Suprapubic skin (tissue), 4 donors: ENCODE measurements at regions not wholly inside any gene's neighbourhood (a gene's known extent, or its start where the extent isn't known, plus 50 kb on each side); places are given as distances from the start of the nearest gene placed in this dataset.
"Not testable (repeated sequence)": the region's sequence is repeated elsewhere in the genome, so short reads cannot be mapped to it uniquely, and the experiment has no call there.

Experiments
- DNase-seq, 2 donors: peaks; one replicate each; pipeline ENCODE4 v3.0.0-alpha.2; 2019; ENCODE audit warnings: low spot score in 2 of 2
- H3K27ac ChIP-seq: fragments of 200-600 bp; sonication (generic); one replicate; pipeline ENCODE4 v1.5.1; 2019
- H3K27me3 ChIP-seq: fragments of 200-600 bp; sonication (generic); one replicate; pipeline ENCODE4 v1.5.1; 2019
- H3K36me3 ChIP-seq: fragments of 200-600 bp; sonication (generic); one replicate; pipeline ENCODE4 v1.5.1; 2019
- H3K4me1 ChIP-seq: fragments of 200-600 bp; sonication (generic); one replicate; pipeline ENCODE4 v1.5.1; 2019
- H3K4me3 ChIP-seq: fragments of 200-600 bp; sonication (generic); one replicate; pipeline ENCODE4 v1.5.1; 2019; ENCODE audit warnings: mild to moderate bottlenecking
- H3K9me3 ChIP-seq: fragments of 200-600 bp; sonication (generic); one replicate; pipeline ENCODE4 v1.5.1; 2019
- CTCF ChIP-seq, 2 donors: fragments of 200-600 bp in 1 of 2; fragments of 450-650 bp in 1 of 2; sonication (generic) in 1 of 2; IDR thresholded peaks; one replicate each; pipeline ENCODE4 v1.5.1; 2016 to 2019; ENCODE audit warnings: antibody characterized with exemption in 2 of 2, mild to moderate bottlenecking in 1 of 2, moderate library complexity in 1 of 2
- EP300 ChIP-seq: sonication (generic); formaldehyde crosslinking; IDR thresholded peaks from one replicate; pipeline ENCODE4 v1.6.1; 2017; ENCODE audit warnings: antibody characterized with exemption
- POLR2A ChIP-seq, 2 donors: fragments of 450-650 bp; IDR thresholded peaks; one replicate each; pipeline ENCODE4 v1.6.1; 2017; ENCODE audit warnings: antibody characterized with exemption in 2 of 2, mild to moderate bottlenecking in 2 of 2, moderate library complexity in 2 of 2
- POLR2AphosphoS5 ChIP-seq, 3 donors: sonication (generic); formaldehyde crosslinking; IDR thresholded peaks; one replicate each; pipeline ENCODE4 v1.6.1; 2017; ENCODE audit warnings: antibody characterized with exemption in 3 of 3
- WGBS: methylation state at CpG from one replicate; pipeline ENCODE4 v1.1.5; 2018; 5-methylcytosine and 5-hydroxymethylcytosine counted together

DNA sequence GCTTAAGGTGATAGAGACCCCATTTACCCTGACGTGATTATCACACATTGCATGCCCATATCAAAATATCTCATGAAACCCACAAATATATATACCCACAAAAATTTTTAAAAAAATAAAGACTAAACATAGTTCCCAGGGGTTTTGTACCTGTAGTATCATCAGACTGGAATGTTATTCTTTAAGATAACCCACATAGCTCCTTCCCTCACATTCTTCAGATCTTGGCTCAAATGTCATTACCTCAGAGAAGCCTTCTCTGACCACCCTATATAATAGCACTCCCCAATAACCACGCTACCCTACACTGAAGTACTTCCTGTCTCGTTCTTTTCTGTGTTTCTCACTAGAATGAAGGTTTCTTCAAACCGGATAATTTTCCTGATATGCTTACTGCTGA is 138.3 kb upstream of the SNX7 start:
- Histone ChIP-seq H3K9me3 (no peaks in the 10 kb centered on the region), H3K27me3 (no peaks in the 10 kb centered on the region), H3K27ac (no peak overlapping the region), H3K4me3 (no peak overlapping the region), H3K4me1 (no peaks in the 10 kb centered on the region), H3K36me3 (no peaks in the 10 kb centered on the region)
- DNase-seq = no peak
- no peak for TF ChIP-seq POLR2A (IDR thresholded peaks at IDR 0.05)
- TF ChIP-seq EP300 = no peak
- no peak for TF ChIP-seq CTCF (IDR thresholded peaks at IDR 0.05)
- TF ChIP-seq POLR2AphosphoS5 (IDR thresholded peaks at IDR 0.05) = no peak
- WGBS = 61% methylated on average over 4 of the region's 4 CpGs

GRCh38 chr1:98516306-98516705 is 145.2 kb upstream of the SNX7 start:
- no peak overlapping the region for H3K27ac ChIP-seq
- no peaks in the 10 kb centered on the region for H3K4me1 ChIP-seq
- TF ChIP-seq CTCF (IDR thresholded peaks at IDR 0.05) = no peak
- no peak for TF ChIP-seq EP300
- TF ChIP-seq POLR2A (IDR thresholded peaks at IDR 0.05) = no peak
- TF ChIP-seq POLR2AphosphoS5 (IDR thresholded peaks at IDR 0.05) = no peak
- H3K36me3 ChIP-seq = no peaks in the 10 kb centered on the region
- no peak for DNase-seq
- 46% methylated on average over 2 of the region's 2 CpGs for WGBS
- H3K9me3 ChIP-seq = no peaks in the 10 kb centered on the region
- H3K27me3 ChIP-seq = no peaks in the 10 kb centered on the region
- H3K4me3 ChIP-seq = no peak overlapping the region

DNA sequence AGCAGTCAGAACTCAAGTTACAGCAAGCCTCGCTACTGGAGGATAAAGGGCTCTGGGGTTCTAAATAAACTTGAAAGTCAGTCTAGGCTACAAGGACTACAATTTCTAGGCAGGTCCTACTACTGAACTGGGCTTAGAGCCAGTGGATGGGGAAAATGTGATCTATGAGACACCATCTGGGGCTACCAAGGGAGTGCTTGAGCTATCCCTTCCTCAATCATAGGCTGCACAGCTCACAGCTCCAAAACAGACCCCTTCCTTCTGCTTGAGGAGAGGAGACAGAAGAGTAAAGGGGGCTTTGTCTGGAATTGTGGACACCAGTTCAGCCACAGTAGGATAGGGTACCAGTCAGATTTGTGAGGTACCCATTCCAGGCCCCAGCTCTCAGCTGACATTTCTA is 145.8 kb upstream of the SNX7 start:
- Histone ChIP-seq H3K27ac (no peak overlapping the region), H3K4me1 (no peaks in the 10 kb centered on the region), H3K9me3 (no peaks in the 10 kb centered on the region), H3K36me3 (no peaks in the 10 kb centered on the region), H3K27me3 (no peaks in the 10 kb centered on the region), H3K4me3 (no peak overlapping the region)
- DNase-seq = no peak
- TF ChIP-seq POLR2AphosphoS5 (IDR thresholded peaks at IDR 0.05) = no peak
- TF ChIP-seq CTCF (IDR thresholded peaks at IDR 0.05) = no peak
- no peak for TF ChIP-seq EP300
- no peak for TF ChIP-seq POLR2A (IDR thresholded peaks at IDR 0.05)
- 85% methylated on average over 1 of the region's 1 CpG for WGBS

GRCh38 chr1:98512216-98512615 is 149.3 kb upstream of the SNX7 start:
- H3K4me1 ChIP-seq, H3K9me3 ChIP-seq, DNase-seq, H3K36me3 ChIP-seq, H3K4me3 ChIP-seq, H3K27ac ChIP-seq, H3K27me3 ChIP-seq: not testable (repeated sequence)
- 72% methylated on average over 4 of the region's 27 CpGs for WGBS

DNA sequence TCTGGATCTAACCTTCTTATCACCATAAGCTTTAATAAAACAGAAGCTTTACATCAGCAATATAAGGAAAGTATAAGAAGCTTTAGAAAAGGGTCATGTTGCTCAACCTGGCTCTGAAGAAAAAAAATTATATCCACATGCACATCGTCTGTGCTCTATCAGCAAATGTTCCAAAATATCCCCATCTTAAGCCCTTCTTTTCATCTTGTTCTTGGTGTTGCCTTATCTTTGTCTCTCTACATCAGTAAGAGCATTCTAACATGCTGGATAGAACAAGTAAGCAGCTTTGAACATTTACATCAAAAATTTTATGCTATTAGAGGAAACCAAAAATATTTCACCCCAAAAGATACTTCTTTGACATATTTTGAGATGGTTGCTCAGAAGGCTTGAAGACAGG is 157.8 kb upstream of the SNX7 start:
- no peak overlapping the region for H3K27ac ChIP-seq
- WGBS = 76% methylated on average over 1 of the region's 1 CpG
- no peak overlapping the region for H3K4me3 ChIP-seq
- no peaks in the 10 kb centered on the region for H3K9me3 ChIP-seq
- no peaks in the 10 kb centered on the region for H3K36me3 ChIP-seq
- no peaks in the 10 kb centered on the region for H3K4me1 ChIP-seq
- DNase-seq = no peak
- H3K27me3 ChIP-seq = no peaks in the 10 kb centered on the region
- TF ChIP-seq CTCF (IDR thresholded peaks at IDR 0.05) (no peak), EP300 (no peak)

DNA sequence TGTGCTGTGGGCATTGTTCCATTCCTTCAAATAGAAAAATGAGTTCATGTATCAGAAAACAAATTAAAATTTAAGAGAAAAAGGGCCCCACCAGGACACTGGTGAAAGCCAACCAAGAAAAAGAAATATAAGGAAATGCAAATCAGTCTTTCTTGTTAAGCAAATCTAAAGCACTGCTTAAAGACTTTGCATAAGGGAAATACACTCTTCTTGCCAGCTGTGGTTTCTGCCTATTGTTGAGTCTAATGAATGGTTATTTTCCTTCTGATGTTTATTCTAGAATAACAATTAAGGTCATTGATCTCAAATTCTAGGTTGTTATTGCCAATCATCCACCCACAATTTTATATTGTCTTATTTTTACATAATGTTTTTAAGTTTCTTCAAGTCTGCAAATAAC is 158.6 kb upstream of the SNX7 start:
- Histone ChIP-seq H3K27ac (no peak overlapping the region), H3K4me3 (no peak overlapping the region), H3K36me3 (no peaks in the 10 kb centered on the region), H3K4me1 (no peaks in the 10 kb centered on the region), H3K9me3 (no peaks in the 10 kb centered on the region), H3K27me3 (no peaks in the 10 kb centered on the region)
- DNase-seq = no peak
- TF ChIP-seq EP300 (no peak), CTCF (IDR thresholded peaks at IDR 0.05) (no peak), POLR2A (IDR thresholded peaks at IDR 0.05) (no peak), POLR2AphosphoS5 (IDR thresholded peaks at IDR 0.05) (no peak)
